GM03348 (cell line): ENCODE measurements at regions not wholly inside any gene's neighbourhood (a gene's known extent, or its start where the extent isn't known, plus 50 kb on each side); places are given as distances from the start of the nearest gene placed in this dataset.
"Not testable (repeated sequence)": the region's sequence is repeated elsewhere in the genome, so short reads cannot be mapped to it uniquely, and the experiment has no call there.

ENCODE experiments used
- DNase-seq: peaks from one replicate; pipeline ENCODE4 v3.0.0; 2012; ENCODE audit warnings: low spot score

DNA sequence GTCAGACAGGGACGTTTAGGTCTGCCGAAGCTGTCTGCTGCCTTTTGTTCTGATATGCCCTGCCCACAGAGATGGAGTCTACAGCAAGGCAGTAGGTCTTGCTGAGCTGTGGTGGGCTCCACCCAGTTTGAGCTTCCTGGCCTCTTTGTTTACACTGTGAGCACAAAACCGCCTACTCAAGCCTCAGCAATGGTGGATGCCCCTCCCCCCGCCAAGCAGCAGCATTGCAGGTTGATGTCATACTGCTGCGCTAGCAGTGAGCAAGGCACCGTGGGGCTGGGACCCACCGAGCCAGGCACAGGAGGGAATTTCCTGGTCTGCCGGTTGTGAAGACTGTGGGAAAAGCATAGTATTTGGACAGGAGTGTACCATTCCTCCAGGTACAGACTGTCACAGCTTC lies 233.1 kb downstream of the ATPSCKMT start:
- DNase-seq = not testable (repeated sequence)

GRCh38 chr5:10015681-10016080 lies 234.0 kb downstream of the ATPSCKMT start:
- not testable (repeated sequence) for DNase-seq

DNA sequence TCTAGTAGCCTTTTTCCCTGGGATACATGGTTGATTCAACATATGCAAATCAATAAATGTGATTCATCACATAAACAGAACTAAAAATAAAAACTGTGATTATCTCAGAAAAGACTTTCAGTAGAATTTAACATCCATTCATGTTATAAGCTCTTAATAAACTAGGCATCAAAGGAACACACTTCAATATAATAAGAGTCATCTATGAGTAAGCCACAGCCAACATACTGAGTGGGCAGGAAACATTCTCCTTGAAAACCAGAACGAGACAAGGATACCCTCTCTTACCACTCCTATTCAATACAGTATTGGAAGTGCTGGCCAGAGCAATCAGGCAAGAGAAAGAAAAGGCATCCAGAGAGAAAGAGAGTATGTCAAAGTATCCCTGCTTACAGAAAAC lies 239.9 kb downstream of the ATPSCKMT start:
- DNase-seq = no peak

DNA sequence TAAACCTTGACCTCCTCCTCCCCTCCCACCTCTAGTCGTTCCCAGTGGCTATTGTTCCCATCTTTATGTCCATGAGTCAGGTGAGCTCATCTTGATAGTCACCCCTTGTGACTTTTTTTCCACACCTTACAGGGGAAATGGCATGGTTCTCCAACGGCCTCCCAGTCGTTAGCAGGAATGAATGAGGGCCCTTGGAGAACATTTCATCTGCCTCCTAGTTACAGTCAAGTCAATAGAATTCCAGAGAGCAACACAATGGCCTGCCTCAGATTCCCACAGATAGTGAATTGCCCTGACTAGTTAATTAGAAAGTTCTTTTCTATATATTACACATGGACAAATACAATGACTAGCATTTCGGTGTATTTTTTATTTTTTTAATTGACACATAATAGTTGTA lies 262.6 kb downstream of the ATPSCKMT start:
- DNase-seq = no peak

DNA sequence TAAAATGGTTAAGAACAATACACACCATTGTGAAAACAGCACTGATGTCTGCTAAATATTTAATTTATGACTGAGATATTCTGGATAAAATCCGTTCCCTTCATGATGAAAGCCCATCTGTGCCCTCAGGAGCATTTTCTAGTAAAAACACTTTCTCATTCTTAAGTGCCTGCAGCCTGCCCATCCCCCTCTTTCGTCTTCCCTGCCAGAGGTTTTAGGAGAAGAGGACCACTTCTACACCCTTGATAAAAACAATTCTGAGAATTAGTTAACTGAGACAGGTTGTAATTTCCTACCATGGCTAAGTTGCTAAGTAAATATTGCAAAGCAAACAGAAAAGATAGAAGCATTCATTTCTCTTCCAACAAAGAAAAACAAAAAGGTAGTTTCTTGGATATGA lies 272.6 kb downstream of the ATPSCKMT start:
- DNase-seq = no peak

- no peak for DNase-seq
Measured at GRCh38 chr5:9976621-9977020, 273.1 kb downstream of the ATPSCKMT start.

- DNase-seq = no peak
Measured at GRCh38 chr5:9972059-9972458, 277.6 kb downstream of the ATPSCKMT start.

GRCh38 chr5:9971301-9971700 lies 278.4 kb downstream of the ATPSCKMT start:
- no peak for DNase-seq

DNA sequence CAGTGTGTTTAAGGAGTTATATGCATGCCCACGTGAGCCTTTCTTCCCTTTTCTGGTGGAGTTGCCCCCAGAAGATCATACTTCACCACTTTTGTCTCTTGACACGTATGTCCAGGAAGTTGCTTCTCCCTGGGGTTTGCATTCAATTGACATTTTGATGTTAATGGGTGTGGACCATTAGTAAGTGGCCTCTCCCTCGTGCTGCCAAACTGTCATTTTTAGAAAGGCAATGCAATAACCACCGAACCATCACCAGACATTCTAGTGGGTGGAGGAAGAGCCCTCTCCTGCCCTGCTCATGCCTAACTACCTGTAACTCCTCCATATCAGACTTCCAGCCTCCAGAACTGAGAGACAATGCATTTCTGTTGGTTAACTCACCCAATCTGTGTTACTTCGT lies 290.8 kb downstream of the ATPSCKMT start:
- no peak for DNase-seq

- DNase-seq = no peak
Measured at GRCh38 chr5:9957214-9957613, 292.5 kb downstream of the ATPSCKMT start.

GRCh38 chr5:9956725-9957124 lies 293.0 kb downstream of the ATPSCKMT start:
- no peak for DNase-seq

GRCh38 chr5:9955586-9955985 lies 294.1 kb downstream of the ATPSCKMT start:
- DNase-seq = no peak

- no peak for DNase-seq
Measured at GRCh38 chr5:9954869-9955268, 294.8 kb downstream of the ATPSCKMT start.

DNA sequence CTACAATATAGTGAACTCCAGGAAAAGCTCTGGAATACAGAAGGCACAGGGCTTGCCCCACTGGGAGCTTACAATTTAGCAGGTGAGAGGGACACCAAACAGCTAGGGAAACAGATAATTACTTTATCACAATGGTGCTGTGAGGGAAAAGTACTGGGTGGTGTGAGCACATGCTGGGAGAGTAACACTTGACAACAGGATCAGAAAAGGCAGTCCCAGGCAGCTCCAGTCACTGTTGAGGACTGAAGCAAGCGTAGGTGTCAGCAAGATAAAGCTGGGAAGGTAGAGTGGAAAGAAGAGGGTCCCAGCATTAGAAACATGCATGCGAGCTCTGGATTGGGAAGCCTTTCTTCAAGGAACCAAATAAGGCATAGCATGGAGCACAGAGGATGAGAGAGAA lies 296.0 kb downstream of the ATPSCKMT start:
- no peak for DNase-seq

GRCh38 chr5:9951865-9952516 lies 297.7 kb downstream of the ATPSCKMT start:
- DNase-seq = no peak

DNA sequence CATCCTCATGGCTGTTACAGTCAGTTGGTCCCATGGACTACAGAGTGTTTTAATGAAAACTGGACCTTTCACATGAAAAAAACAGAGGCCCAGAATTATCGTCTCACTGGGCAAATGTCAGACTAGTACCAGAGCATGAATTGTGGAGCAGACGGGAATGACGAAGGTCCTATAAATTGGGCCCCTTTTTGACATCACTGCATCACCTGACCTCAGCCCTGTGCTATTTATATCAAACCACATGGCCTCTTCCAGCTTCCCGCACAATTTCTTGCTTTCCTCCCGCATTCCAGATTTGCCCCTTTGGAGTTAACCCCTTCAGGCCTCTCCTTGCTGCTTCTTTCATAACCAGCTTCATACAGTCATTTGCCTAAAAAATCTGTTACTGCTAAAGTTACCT lies 301.7 kb downstream of the ATPSCKMT start:
- no peak for DNase-seq

GRCh38 chr5:9947225-9947714 lies 302.4 kb downstream of the ATPSCKMT start:
- DNase-seq = no peak

DNA sequence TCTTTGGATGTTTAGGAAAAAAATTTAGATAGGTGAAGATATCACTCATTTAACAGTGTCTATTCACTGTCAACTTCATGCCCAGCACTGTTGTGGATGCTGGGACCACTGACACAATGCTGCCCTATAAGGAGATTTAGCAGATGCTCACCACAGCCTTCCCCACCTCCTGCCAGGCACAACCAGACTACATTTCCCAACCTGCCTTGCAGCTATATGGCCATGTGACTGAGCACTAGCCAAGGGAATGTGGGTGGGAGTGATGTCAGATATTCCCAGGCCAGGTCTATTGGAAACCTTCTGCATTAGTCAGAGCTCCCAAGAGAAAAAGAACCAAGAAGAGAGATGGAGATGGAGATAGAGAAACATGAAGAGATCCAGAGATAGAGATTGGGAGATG lies 302.6 kb upstream of the TAS2R1 start:
- peak; percentile 41 for DNase-seq

DNA sequence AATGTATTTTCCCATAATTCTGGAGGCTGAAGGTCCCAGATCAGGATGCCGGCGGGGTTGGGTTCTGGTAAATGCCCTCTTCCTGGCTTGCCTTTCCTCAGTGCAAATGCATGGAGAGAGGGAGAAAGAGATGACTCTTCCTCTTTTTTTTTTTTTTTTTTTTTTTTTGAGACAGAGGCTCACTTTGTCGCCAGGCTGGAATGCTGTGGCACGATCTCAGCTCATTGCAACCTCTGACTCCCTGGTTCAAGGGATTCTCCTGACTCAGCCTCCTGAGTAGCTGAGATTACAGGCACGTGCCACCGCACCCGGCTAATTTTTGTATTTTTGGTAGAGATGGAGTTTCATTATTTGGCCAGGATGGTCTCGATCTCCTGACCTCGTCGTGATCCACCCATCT lies 300.0 kb upstream of the TAS2R1 start:
- no peak for DNase-seq

DNA sequence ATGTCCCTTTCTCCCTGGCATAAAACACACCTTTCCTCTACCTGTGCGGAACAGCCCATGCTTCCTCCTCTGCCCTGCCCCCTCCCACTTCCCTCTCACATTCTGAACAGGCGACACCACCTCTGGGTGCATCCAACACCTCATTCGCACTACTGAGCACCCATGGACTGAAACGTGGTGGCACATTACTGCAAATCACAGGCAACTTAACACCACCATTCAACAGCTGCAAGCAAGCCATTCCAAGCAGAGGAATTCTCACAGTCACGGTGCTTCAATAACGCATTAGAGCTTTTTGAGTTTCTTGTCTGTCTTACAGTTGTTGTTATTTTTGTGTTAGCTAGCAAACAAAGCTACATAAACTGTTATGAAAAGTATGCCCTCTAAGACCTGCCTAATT lies 298.2 kb upstream of the TAS2R1 start:
- no peak for DNase-seq

DNA sequence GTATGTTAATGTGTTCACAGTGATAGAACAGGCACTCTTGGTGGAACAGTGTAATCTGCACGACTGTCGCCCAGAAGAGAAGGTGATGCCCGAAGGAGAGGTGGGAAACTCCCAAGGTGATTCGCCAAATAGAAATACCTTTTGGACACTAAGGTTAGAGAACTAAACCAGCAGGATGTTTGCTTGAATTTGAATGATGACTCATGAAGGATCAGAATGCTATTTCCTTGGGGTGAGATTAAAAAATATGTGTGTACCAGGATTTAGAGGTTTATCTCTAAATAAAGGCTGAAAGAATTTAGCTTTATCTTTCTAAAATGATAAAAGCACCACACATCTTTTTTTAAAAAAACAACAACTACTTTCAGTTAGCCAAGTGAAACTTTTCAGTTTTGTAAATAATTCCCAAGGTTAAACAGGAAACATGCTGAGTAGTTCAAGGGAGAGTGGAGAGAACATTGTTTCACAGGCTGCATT lies 297.4 kb upstream of the TAS2R1 start:
- DNase-seq = no peak

GRCh38 chr5:9927106-9927505 lies 297.0 kb upstream of the TAS2R1 start:
- peak; percentile 15 for DNase-seq

- peak; percentile 73 for DNase-seq
Measured at GRCh38 chr5:9924614-9925013, 294.5 kb upstream of the TAS2R1 start.

DNA sequence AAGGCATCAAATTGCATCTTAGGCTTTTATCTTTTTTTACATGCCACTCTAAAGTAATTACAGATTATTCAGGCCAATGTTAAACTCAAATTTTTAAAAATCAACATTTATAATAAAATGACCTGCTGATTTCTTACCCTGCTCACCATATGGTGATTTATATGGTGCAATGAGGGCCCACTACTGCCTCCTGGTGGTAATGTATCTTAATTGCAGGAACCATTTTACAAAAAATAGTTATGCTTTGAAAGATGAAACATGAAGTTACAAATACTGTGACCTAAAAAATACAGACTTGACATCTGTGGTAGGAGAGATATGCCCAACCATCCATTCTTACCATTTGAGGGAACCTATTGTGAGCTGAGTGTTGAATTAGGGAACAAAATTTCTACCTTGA lies 292.6 kb upstream of the TAS2R1 start:
- DNase-seq = no peak
